Panc1 (cell line): ENCODE measurements at regions not wholly inside any gene's neighbourhood (a gene's known extent, or its start where the extent isn't known, plus 50 kb on each side); places are given as distances from the start of the nearest gene placed in this dataset.

Source experiments
- ATAC-seq: fragments of 200-7000 bp; cut with Tn5 transposase; 2 replicates; pipeline ENCODE4 v1.9.1; 2020; ENCODE audit warnings: mild to moderate bottlenecking, moderate library complexity
- BruUV-seq: library from RNA; stranded (reverse); fragments of 400-500 nt; replicated peaks from 2 replicates; lab custom pipeline; 2021; lab: Mats Ljungman, UMichigan
- CTCF ChIA-PET: fragments of 300-600 bp; sonication (Branson Sonifier 250); formaldehyde crosslinking; loops from one replicate; lab custom pipeline; 2022; ENCODE audit warnings: antibody characterized with exemption; lab: Charles Lee
- POLR2A ChIA-PET: fragments of 300-600 bp; sonication (Branson Sonifier 250); formaldehyde crosslinking; loops from one replicate; lab custom pipeline; 2022; ENCODE audit warnings: antibody characterized with exemption; lab: Charles Lee
- DNase-seq: peaks from one replicate; pipeline ENCODE4 v3.0.0-alpha.2; 2010; ENCODE audit warnings: low read depth, low spot score
- H3K27ac ChIP-seq: 2 replicates; pipeline ENCODE4 v1.5.1; 2011; ENCODE audit warnings: mild to moderate bottlenecking, low read length, inconsistent platforms
- H3K27me3 ChIP-seq: fragments of 200-500 bp; sonication (Bioruptor generic); 2 replicates; pipeline ENCODE4 v1.6.0; 2014; ENCODE audit warnings: low read length, inconsistent platforms; ENCODE audit not compliant: control insufficient read depth, insufficient read depth
- H3K36me3 ChIP-seq: fragments of 200-500 bp; sonication (Bioruptor generic); 2 replicates; pipeline ENCODE4 v1.5.1; 2014; ENCODE audit warnings: inconsistent platforms, mild to moderate bottlenecking, low read length, moderate library complexity; ENCODE audit not compliant: control insufficient read depth, insufficient read depth
- H3K4me1 ChIP-seq: 2 replicates; pipeline ENCODE4 v1.5.1; 2011; ENCODE audit warnings: inconsistent platforms, mild to moderate bottlenecking, low read length, moderate library complexity; ENCODE audit not compliant: control insufficient read depth, insufficient read depth
- H3K4me3 ChIP-seq, 2 experiments: 2 replicates each; pipeline ENCODE4 v1.5.1; 2011 to 2012; ENCODE audit warnings: low read depth in 2 of 2, low read length in 2 of 2, mild to moderate bottlenecking in 2 of 2, inconsistent platforms in 1 of 2, moderate library complexity in 1 of 2
- H3K9me3 ChIP-seq: fragments of 200-500 bp; sonication (Bioruptor generic); 2 replicates; pipeline ENCODE4 v1.5.1; 2014; ENCODE audit warnings: low read depth, mild to moderate bottlenecking, inconsistent platforms, low read length, moderate library complexity; ENCODE audit not compliant: control insufficient read depth, insufficient read depth
- CTCF ChIP-seq: fragments of 450-650 bp; IDR thresholded peaks from 2 replicates; pipeline ENCODE4 v1.5.1; 2017; ENCODE audit warnings: mild to moderate bottlenecking
- POLR2AphosphoS5 ChIP-seq: IDR thresholded peaks from 2 replicates; pipeline ENCODE4 v1.6.1; 2012; ENCODE audit warnings: mild to moderate bottlenecking, low read depth, low read length, moderate library complexity
- REST ChIP-seq, 2 experiments: IDR thresholded peaks; 2 replicates each; pipeline ENCODE4 v1.6.1; 2011 to 2012; ENCODE audit warnings: low read depth in 2 of 2, control low read depth in 1 of 2, low read length in 1 of 2, mild to moderate bottlenecking in 1 of 2, moderate library complexity in 1 of 2; ENCODE audit not compliant: insufficient read depth in 1 of 2
- SIN3A ChIP-seq: IDR thresholded peaks from 2 replicates; pipeline ENCODE4 v1.6.1; 2012; ENCODE audit warnings: low read depth, mild to moderate bottlenecking, low read length, moderate library complexity, borderline replicate concordance; ENCODE audit not compliant: insufficient read depth
- TCF7L2 ChIP-seq: IDR thresholded peaks from 2 replicates; pipeline ENCODE4 v1.6.1; 2011; ENCODE audit warnings: mild to moderate bottlenecking, low read depth, low read length, inconsistent platforms
- in situ Hi-C: cut with HindIII; loops from 2 replicates; pipeline ENCODE4 v1.10.0; 2016; ENCODE audit warnings: low sequenced_read_pairs, low pct_unique_long_range_greater_than_20kb
- intact Hi-C: fragments of 100-400 bp; cut with micrococcal nuclease; formaldehyde crosslinking; loops from one replicate; pipeline ENCODE4 v1.10.0; 2022; ENCODE audit not compliant: unreplicated experiment

GRCh38 chr12:46449856-46450255 lies 77.3 kb upstream of the SLC38A2 start:
- POLR2A ChIA-PET: interaction anchor here (0.5 kb wide), 1 partner anchor 1098 kb away, joined by 3 read pairs; no protein-coding TSS in a partner anchor
- Histone ChIP-seq H3K4me1 (peaks cover 52% of the 10 kb centered on the region), H3K27ac (peak overlapping the region; percentile 83), H3K36me3 (no peaks in the 10 kb centered on the region), H3K27me3 (no peaks in the 10 kb centered on the region), H3K4me3 (no peak overlapping the region), H3K9me3 (no peaks in the 10 kb centered on the region)
- ATAC-seq: peak; percentile 26; the same call in 1 of the 2 replicates
- in situ Hi-C loops: no loop called here
- intact Hi-C loops: no loop called here
- TF ChIP-seq POLR2AphosphoS5 (no peak), REST (IDR thresholded peaks at IDR 0.05; ENCODE audit: insufficient read depth in 1 of 2, low read depth in 2 of 2, low read length in 1 of 2) (no peak), TCF7L2 (no peak), CTCF (no peak), SIN3A (no peak)
- BruUV-seq: no TSS peak
- CTCF ChIA-PET: interaction anchor here (0.6 to 0.7 kb wide), 2 partner anchors 217 to 1645 kb away, joined by 3 to 4 read pairs; no protein-coding TSS in a partner anchor
- no peak for DNase-seq

- ATAC-seq: no peak
- Histone ChIP-seq H3K27ac (peak overlapping the region; percentile 83; the same call in 1 of the 2 replicates), H3K36me3 (no peaks in the 10 kb centered on the region), H3K27me3 (no peaks in the 10 kb centered on the region), H3K4me1 (peaks cover 52% of the 10 kb centered on the region), H3K4me3 (no peak overlapping the region), H3K9me3 (no peaks in the 10 kb centered on the region)
- TF ChIP-seq SIN3A: no peak
- TF ChIP-seq REST (IDR thresholded peaks at IDR 0.05; ENCODE audit: insufficient read depth in 1 of 2, low read depth in 2 of 2, low read length in 1 of 2): no peak
- TF ChIP-seq POLR2AphosphoS5: no peak
- no peak for TF ChIP-seq CTCF
- TF ChIP-seq TCF7L2: no peak
- ChIA-PET POLR2A (no interaction called here), CTCF (interaction anchor here (0.7 kb wide), 1 partner anchor 1646 kb away, joined by 4 read pairs; no protein-coding TSS in a partner anchor)
- DNase-seq: no peak
- intact Hi-C loops: no loop called here
- BruUV-seq: no TSS peak
- in situ Hi-C loops: no loop called here
These were observed 76.7 kb upstream of the SLC38A2 start for GRCh38 chr12:46449316-46449715.
